Neural progenitor cell (in vitro differentiated cells): ENCODE measurements at regions not wholly inside any gene's neighbourhood (a gene's known extent, or its start where the extent isn't known, plus 50 kb on each side); places are given as distances from the start of the nearest gene placed in this dataset.

Experiments
- EZH2 ChIP-seq: fragments of 200-600 bp; sonication (generic); IDR thresholded peaks from 2 replicates; pipeline ENCODE4 v1.6.1; 2017; ENCODE audit warnings: antibody characterized with exemption, mild to moderate bottlenecking, moderate library complexity
- EZH2phosphoT487 ChIP-seq: fragments of 200-600 bp; sonication (generic); IDR thresholded peaks from 2 replicates; pipeline ENCODE4 v1.6.1; 2017; ENCODE audit warnings: antibody characterized with exemption
- TF ChIP-seq, protein P1 (sequence below): fragments of 200-600 bp; sonication (generic); IDR thresholded peaks from 2 replicates; pipeline ENCODE4 v1.5.1; 2017; ENCODE audit warnings: antibody characterized with exemption, mild to moderate bottlenecking

DNA sequence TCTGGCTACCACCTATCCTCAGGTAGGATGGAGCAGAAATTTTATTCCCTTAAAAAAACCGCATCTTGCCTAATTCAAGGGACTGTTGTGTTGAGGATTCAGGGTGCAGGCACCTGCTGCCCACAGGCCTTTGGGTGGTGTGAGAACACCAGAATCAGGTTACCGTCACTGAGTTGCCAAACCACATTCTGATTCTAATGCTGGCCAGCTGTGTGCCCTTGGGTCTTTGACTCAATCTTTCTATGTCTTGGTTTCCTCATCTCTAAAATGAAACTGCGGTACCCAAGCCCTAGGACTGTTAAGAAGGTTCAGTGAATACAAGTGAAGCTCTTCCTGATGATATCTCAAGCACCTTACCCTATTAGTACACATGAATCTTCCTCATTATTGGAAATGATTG, 827.3 kb downstream of the DHX35 start:
- TF ChIP-seq, protein P1, sequence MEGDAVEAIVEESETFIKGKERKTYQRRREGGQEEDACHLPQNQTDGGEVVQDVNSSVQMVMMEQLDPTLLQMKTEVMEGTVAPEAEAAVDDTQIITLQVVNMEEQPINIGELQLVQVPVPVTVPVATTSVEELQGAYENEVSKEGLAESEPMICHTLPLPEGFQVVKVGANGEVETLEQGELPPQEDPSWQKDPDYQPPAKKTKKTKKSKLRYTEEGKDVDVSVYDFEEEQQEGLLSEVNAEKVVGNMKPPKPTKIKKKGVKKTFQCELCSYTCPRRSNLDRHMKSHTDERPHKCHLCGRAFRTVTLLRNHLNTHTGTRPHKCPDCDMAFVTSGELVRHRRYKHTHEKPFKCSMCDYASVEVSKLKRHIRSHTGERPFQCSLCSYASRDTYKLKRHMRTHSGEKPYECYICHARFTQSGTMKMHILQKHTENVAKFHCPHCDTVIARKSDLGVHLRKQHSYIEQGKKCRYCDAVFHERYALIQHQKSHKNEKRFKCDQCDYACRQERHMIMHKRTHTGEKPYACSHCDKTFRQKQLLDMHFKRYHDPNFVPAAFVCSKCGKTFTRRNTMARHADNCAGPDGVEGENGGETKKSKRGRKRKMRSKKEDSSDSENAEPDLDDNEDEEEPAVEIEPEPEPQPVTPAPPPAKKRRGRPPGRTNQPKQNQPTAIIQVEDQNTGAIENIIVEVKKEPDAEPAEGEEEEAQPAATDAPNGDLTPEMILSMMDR: no peak
- no peak for TF ChIP-seq EZH2phosphoT487
- no peak for TF ChIP-seq EZH2
